ENCODE measurements at regions not wholly inside any gene's neighbourhood (a gene's known extent, or its start where the extent isn't known, plus 50 kb on each side); places are given as distances from the start of the nearest gene placed in this dataset.

GRCh38 chr7:144937199-144937598, 101.3 kb upstream of the TPK1 start:
- Histone ChIP-seq H3K9me3 (ENCODE audit: control insufficient read depth in 1 of 2, insufficient read depth in 1 of 2, low read length in 2 of 2) (no peaks in the 10 kb centered on the region), H3K36me3 (ENCODE audit: insufficient read depth, low read length) (no peaks in the 10 kb centered on the region), H3K27me3 (ENCODE audit: control insufficient read depth in 1 of 2, insufficient read depth in 2 of 2, low read length in 2 of 2) (no peaks in the 10 kb centered on the region), H3K4me1 (ENCODE audit: insufficient read depth, low read length) (no peaks in the 10 kb centered on the region), H3K27ac (ENCODE audit: low read depth in 1 of 2, low read length in 2 of 2) (no peak overlapping the region), H3K4me3 (ENCODE audit: low read length) (no peak overlapping the region)
- no peak overlapping the region for H3K4me3 Mint-ChIP-seq
- no peaks in the 10 kb centered on the region for H3K36me3 Mint-ChIP-seq (ENCODE audit: low read depth)
- H3K9me3 Mint-ChIP-seq = no peaks in the 10 kb centered on the region
- DNase-seq = no peak
- H3K27me3 Mint-ChIP-seq = no peaks in the 10 kb centered on the region
- no peak for ATAC-seq (ENCODE audit: poor library complexity)
- intact Hi-C loops (cut with DNase I, micrococcal nuclease) = no loop called here
- TF ChIP-seq CTCF (IDR thresholded peaks at IDR 0.05) = no peak
- POLR2A ChIA-PET = no interaction called here
- H3K4me1 Mint-ChIP-seq (ENCODE audit: low read depth) = no peaks in the 10 kb centered on the region
- CTCF ChIA-PET = no interaction called here
- H3K27ac Mint-ChIP-seq = no peak overlapping the region

- no peaks in the 10 kb centered on the region for H3K36me3 ChIP-seq (ENCODE audit: insufficient read depth, low read length)
- Mint-ChIP-seq H3K27ac (no peak overlapping the region), H3K9me3 (no peaks in the 10 kb centered on the region), H3K4me1 (ENCODE audit: low read depth) (no peaks in the 10 kb centered on the region), H3K4me3 (no peak overlapping the region), H3K36me3 (ENCODE audit: low read depth) (no peaks in the 10 kb centered on the region), H3K27me3 (no peaks in the 10 kb centered on the region)
- ATAC-seq (ENCODE audit: poor library complexity) (no peak), DNase-seq (no peak)
- H3K27me3 ChIP-seq (ENCODE audit: control insufficient read depth in 1 of 2, insufficient read depth in 2 of 2, low read length in 2 of 2) = no peaks in the 10 kb centered on the region
- no peak overlapping the region for H3K27ac ChIP-seq (ENCODE audit: low read depth in 1 of 2, low read length in 2 of 2)
- CTCF ChIA-PET = no interaction called here
- no peaks in the 10 kb centered on the region for H3K9me3 ChIP-seq (ENCODE audit: control insufficient read depth in 1 of 2, insufficient read depth in 1 of 2, low read length in 2 of 2)
- H3K4me3 ChIP-seq (ENCODE audit: low read length) = no peak overlapping the region
- no peak for TF ChIP-seq CTCF (IDR thresholded peaks at IDR 0.05)
- POLR2A ChIA-PET = no interaction called here
- intact Hi-C loops (cut with DNase I, micrococcal nuclease) = no loop called here
- no peaks in the 10 kb centered on the region for H3K4me1 ChIP-seq (ENCODE audit: insufficient read depth, low read length)
Measured at GRCh38 chr7:144936314-144936713, 100.5 kb upstream of the TPK1 start.

- CTCF ChIA-PET = no interaction called here
Measured at GRCh38 chr7:144910411-144910810, 74.6 kb upstream of the TPK1 start.

More at GRCh38 chr7:144910411-144910810, 74.6 kb upstream of the TPK1 start:
- intact Hi-C loops (cut with DNase I, micrococcal nuclease) = no loop called here
- Histone ChIP-seq H3K4me1 (ENCODE audit: insufficient read depth, low read length) (no peaks in the 10 kb centered on the region), H3K36me3 (ENCODE audit: insufficient read depth, low read length) (no peaks in the 10 kb centered on the region), H3K4me3 (ENCODE audit: low read length) (no peak overlapping the region), H3K9me3 (ENCODE audit: control insufficient read depth in 1 of 2, insufficient read depth in 1 of 2, low read length in 2 of 2) (no peaks in the 10 kb centered on the region), H3K27ac (ENCODE audit: low read depth in 1 of 2, low read length in 2 of 2) (no peak overlapping the region), H3K27me3 (ENCODE audit: control insufficient read depth in 1 of 2, insufficient read depth in 2 of 2, low read length in 2 of 2) (no peaks in the 10 kb centered on the region)
- H3K36me3 Mint-ChIP-seq (ENCODE audit: low read depth) = no peaks in the 10 kb centered on the region
- no peak for TF ChIP-seq CTCF (IDR thresholded peaks at IDR 0.05)
- DNase-seq (no peak), ATAC-seq (ENCODE audit: poor library complexity) (no peak)
- POLR2A ChIA-PET = interaction anchor here (0.6 kb wide), 1 partner anchor 8 kb away, joined by 3 read pairs; no protein-coding TSS in a partner anchor
- H3K9me3 Mint-ChIP-seq = no peaks in the 10 kb centered on the region
- H3K4me3 Mint-ChIP-seq = no peak overlapping the region
- H3K4me1 Mint-ChIP-seq (ENCODE audit: low read depth) = peaks cover 15% of the 10 kb centered on the region
- H3K27ac Mint-ChIP-seq = no peak overlapping the region
- H3K27me3 Mint-ChIP-seq = peaks cover 10% of the 10 kb centered on the region
